WTC11 (cell line): ENCODE measurements at regions not wholly inside any gene's neighbourhood (a gene's known extent, or its start where the extent isn't known, plus 50 kb on each side); places are given as distances from the start of the nearest gene placed in this dataset.

Experiments used
- ATAC-seq: fragments of 200-7000 bp; cut with Tn5 transposase; 2 replicates; pipeline ENCODE4 v1.10.0; 2021; ENCODE audit warnings: mild to moderate bottlenecking, moderate library complexity
- CTCF ChIA-PET: fragments of 300-600 bp; sonication (Branson Sonifier 250); formaldehyde crosslinking; loops from one replicate; lab custom pipeline; 2021; ENCODE audit warnings: antibody characterized with exemption; lab: Charles Lee
- POLR2A ChIA-PET: fragments of 350-600 bp; sonication (Branson Sonifier 250); formaldehyde crosslinking; loops from one replicate; lab custom pipeline; 2021; ENCODE audit warnings: antibody characterized with exemption; lab: Charles Lee
- DNase-seq: peaks from one replicate; pipeline ENCODE4 v3.0.0; 2021; ENCODE audit warnings: low spot score
- H3K27ac Mint-ChIP-seq: 2 replicates; pipeline ENCODE4 v1.8.0; 2021; ENCODE audit warnings: mixed read lengths
- H3K27me3 Mint-ChIP-seq: 2 replicates; pipeline ENCODE4 v1.8.0; 2021; ENCODE audit warnings: low read depth, mild to moderate bottlenecking, moderate library complexity, mixed read lengths
- H3K36me3 Mint-ChIP-seq: 2 replicates; pipeline ENCODE4 v1.8.0; 2021; ENCODE audit warnings: mixed read lengths
- H3K4me1 Mint-ChIP-seq: 2 replicates; pipeline ENCODE4 v1.8.0; 2022; ENCODE audit warnings: mixed read lengths
- H3K4me3 Mint-ChIP-seq: 2 replicates; pipeline ENCODE4 v1.8.0; 2021; ENCODE audit warnings: mild to moderate bottlenecking, moderate library complexity, mixed read lengths
- H3K9me3 Mint-ChIP-seq: 2 replicates; pipeline ENCODE4 v1.8.0; 2021; ENCODE audit warnings: mixed read lengths
- EMX1 ChIP-seq: fragments of 250-450 bp; sonication (Bioruptor Pico); IDR thresholded peaks from 2 replicates; pipeline ENCODE4 v1.8.0; 2021; ENCODE audit warnings: mild to moderate bottlenecking
- ESRRA ChIP-seq: sonication (generic); formaldehyde crosslinking; IDR thresholded peaks from 2 replicates; pipeline ENCODE4 v1.8.1; 2022; ENCODE audit warnings: mild to moderate bottlenecking, missing genetic modification reagents, borderline replicate concordance
- FOXJ3 ChIP-seq: sonication (generic); formaldehyde crosslinking; IDR thresholded peaks from 2 replicates; pipeline ENCODE4 v1.9.0; 2021; ENCODE audit warnings: missing genetic modification reagents, mild to moderate bottlenecking, borderline replicate concordance
- FOXK1 ChIP-seq: sonication (generic); formaldehyde crosslinking; IDR thresholded peaks from 2 replicates; pipeline ENCODE4 v1.8.0; 2022; ENCODE audit warnings: mild to moderate bottlenecking, moderate library complexity, missing genetic modification reagents
- JAZF1 ChIP-seq: fragments of 250-450 bp; sonication (Bioruptor Pico); IDR thresholded peaks from 2 replicates; pipeline ENCODE4 v1.9.0; 2021; ENCODE audit warnings: moderate library complexity, mild to moderate bottlenecking, inconsistent platforms
- MXD4 ChIP-seq: fragments of 250-450 bp; sonication (Bioruptor Pico); IDR thresholded peaks from 2 replicates; pipeline ENCODE4 v1.8.0; 2021; ENCODE audit warnings: mild to moderate bottlenecking, moderate library complexity, borderline replicate concordance
- OVOL2 ChIP-seq: fragments of 250-450 bp; sonication (Bioruptor Pico); IDR thresholded peaks from 2 replicates; pipeline ENCODE4 v1.9.0; 2021; ENCODE audit warnings: mild to moderate bottlenecking, borderline replicate concordance
- PRRX2 ChIP-seq: fragments of 250-450 bp; sonication (Bioruptor Pico); IDR thresholded peaks from 2 replicates; pipeline ENCODE4 v1.8.0; 2021; ENCODE audit warnings: mild to moderate bottlenecking
- TP53 ChIP-seq: sonication (generic); formaldehyde crosslinking; IDR thresholded peaks from 2 replicates; pipeline ENCODE4 v1.8.1; 2023; ENCODE audit warnings: mild to moderate bottlenecking, missing genetic modification reagents
- ZNF232 ChIP-seq: sonication (generic); formaldehyde crosslinking; IDR thresholded peaks from 2 replicates; pipeline ENCODE4 v1.8.0; 2022; ENCODE audit warnings: mild to moderate bottlenecking, missing genetic modification reagents
- TF ChIP-seq, protein P1 (sequence below): sonication (generic); formaldehyde crosslinking; IDR thresholded peaks from 2 replicates; pipeline ENCODE4 v1.8.0; 2022; ENCODE audit warnings: missing genetic modification reagents
- TF ChIP-seq, protein P2 (sequence below): sonication (generic); formaldehyde crosslinking; IDR thresholded peaks from 2 replicates; pipeline ENCODE4 v1.8.0; 2022; ENCODE audit warnings: mild to moderate bottlenecking, missing genetic modification reagents
- TF ChIP-seq, protein P3 (sequence below): sonication (generic); formaldehyde crosslinking; IDR thresholded peaks from 2 replicates; pipeline ENCODE4 v1.8.1; 2023; ENCODE audit warnings: mild to moderate bottlenecking, missing genetic modification reagents
- TF ChIP-seq, protein P4 (sequence below): sonication (generic); formaldehyde crosslinking; IDR thresholded peaks from 2 replicates; pipeline ENCODE4 v1.8.0; 2023; ENCODE audit warnings: missing genetic modification reagents
- TF ChIP-seq, protein P5 (sequence below): sonication (generic); formaldehyde crosslinking; IDR thresholded peaks from 2 replicates; pipeline ENCODE4 v1.8.1; 2023; ENCODE audit warnings: mild to moderate bottlenecking, missing genetic modification reagents, borderline replicate concordance

DNA sequence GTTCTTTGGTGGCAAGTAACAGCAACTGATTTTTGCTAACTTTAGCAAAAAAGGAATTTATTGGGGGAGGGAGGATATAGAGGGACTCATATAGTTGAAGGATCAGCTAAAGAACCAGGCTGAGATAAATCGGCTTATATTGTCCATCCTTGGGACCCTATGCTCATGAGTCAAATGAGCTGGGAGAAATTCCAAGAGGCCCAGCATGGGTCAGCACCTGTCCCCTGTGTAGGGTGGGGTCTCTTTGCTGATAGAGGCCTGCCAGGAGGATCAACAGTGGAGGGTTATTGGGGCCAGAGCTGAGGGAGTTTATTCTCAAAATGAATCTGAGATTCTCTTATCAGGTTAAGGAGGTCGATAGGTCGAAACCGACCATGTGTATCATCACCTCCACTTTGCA lies 97.2 kb downstream of the VAPA start:
- Mint-ChIP-seq H3K27ac (no peak overlapping the region), H3K4me3 (no peak overlapping the region)
- DNase-seq, result no peak
- no peak for TF ChIP-seq ESRRA (CRISPR knock-in tag)
- TF ChIP-seq, protein P1, sequence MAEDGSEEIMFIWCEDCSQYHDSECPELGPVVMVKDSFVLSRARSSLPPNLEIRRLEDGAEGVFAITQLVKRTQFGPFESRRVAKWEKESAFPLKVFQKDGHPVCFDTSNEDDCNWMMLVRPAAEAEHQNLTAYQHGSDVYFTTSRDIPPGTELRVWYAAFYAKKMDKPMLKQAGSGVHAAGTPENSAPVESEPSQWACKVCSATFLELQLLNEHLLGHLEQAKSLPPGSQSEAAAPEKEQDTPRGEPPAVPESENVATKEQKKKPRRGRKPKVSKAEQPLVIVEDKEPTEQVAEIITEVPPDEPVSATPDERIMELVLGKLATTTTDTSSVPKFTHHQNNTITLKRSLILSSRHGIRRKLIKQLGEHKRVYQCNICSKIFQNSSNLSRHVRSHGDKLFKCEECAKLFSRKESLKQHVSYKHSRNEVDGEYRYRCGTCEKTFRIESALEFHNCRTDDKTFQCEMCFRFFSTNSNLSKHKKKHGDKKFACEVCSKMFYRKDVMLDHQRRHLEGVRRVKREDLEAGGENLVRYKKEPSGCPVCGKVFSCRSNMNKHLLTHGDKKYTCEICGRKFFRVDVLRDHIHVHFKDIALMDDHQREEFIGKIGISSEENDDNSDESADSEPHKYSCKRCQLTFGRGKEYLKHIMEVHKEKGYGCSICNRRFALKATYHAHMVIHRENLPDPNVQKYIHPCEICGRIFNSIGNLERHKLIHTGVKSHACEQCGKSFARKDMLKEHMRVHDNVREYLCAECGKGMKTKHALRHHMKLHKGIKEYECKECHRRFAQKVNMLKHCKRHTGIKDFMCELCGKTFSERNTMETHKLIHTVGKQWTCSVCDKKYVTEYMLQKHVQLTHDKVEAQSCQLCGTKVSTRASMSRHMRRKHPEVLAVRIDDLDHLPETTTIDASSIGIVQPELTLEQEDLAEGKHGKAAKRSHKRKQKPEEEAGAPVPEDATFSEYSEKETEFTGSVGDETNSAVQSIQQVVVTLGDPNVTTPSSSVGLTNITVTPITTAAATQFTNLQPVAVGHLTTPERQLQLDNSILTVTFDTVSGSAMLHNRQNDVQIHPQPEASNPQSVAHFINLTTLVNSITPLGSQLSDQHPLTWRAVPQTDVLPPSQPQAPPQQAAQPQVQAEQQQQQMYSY, result no peak
- TF ChIP-seq, all 79 proteins: peak for 0
- no peaks in the 10 kb centered on the region for H3K9me3 Mint-ChIP-seq
- peaks cover 2% of the 10 kb centered on the region; the same call in 1 of the 2 replicates for H3K27me3 Mint-ChIP-seq
- CTCF ChIA-PET, result no interaction called here
- H3K4me1 Mint-ChIP-seq, result peaks cover 4% of the 10 kb centered on the region; the same call in 1 of the 2 replicates
- H3K36me3 Mint-ChIP-seq, result no peaks in the 10 kb centered on the region
- POLR2A ChIA-PET, result no interaction called here
- no peak for ATAC-seq

DNA sequence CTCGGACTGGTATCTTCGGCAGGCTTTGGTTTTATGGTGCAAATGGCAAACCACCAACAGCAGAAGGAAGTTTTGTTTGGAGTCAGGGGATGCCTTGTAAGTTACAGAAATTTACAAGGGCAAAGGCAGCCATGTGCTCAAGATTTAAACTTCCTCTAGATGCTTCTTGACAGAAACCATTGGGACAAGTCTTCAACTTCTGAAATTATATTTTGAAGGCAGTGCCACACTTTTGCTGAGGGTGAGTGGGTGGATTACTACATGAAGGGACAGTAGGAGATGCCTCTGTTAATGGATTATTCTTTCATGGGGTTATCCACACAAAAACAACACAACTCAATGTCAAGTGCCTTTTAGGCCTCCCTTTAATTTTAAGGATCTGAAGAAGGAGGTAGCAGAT lies 97.9 kb downstream of the VAPA start:
- ChIA-PET POLR2A (no interaction called here), CTCF (no interaction called here)
- Mint-ChIP-seq H3K4me1 (peaks cover 5% of the 10 kb centered on the region), H3K4me3 (no peak overlapping the region), H3K9me3 (no peaks in the 10 kb centered on the region), H3K27me3 (peaks cover 2% of the 10 kb centered on the region; the same call in 1 of the 2 replicates), H3K27ac (no peak overlapping the region), H3K36me3 (no peaks in the 10 kb centered on the region)
- ATAC-seq (no peak), DNase-seq (no peak)
- no peak for TF ChIP-seq MXD4 (CRISPR knock-in tag)
- TF ChIP-seq TP53 (CRISPR knock-in tag), result no peak
- TF ChIP-seq JAZF1 (CRISPR knock-in tag), result no peak
- no peak for TF ChIP-seq OVOL2
- TF ChIP-seq, protein P2, sequence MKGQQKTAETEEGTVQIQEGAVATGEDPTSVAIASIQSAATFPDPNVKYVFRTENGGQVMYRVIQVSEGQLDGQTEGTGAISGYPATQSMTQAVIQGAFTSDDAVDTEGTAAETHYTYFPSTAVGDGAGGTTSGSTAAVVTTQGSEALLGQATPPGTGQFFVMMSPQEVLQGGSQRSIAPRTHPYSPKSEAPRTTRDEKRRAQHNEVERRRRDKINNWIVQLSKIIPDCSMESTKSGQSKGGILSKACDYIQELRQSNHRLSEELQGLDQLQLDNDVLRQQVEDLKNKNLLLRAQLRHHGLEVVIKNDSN (CRISPR knock-in tag), result no peak
- TF ChIP-seq, protein P3, sequence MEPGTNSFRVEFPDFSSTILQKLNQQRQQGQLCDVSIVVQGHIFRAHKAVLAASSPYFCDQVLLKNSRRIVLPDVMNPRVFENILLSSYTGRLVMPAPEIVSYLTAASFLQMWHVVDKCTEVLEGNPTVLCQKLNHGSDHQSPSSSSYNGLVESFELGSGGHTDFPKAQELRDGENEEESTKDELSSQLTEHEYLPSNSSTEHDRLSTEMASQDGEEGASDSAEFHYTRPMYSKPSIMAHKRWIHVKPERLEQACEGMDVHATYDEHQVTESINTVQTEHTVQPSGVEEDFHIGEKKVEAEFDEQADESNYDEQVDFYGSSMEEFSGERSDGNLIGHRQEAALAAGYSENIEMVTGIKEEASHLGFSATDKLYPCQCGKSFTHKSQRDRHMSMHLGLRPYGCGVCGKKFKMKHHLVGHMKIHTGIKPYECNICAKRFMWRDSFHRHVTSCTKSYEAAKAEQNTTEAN, result no peak
- TF ChIP-seq, protein P4, sequence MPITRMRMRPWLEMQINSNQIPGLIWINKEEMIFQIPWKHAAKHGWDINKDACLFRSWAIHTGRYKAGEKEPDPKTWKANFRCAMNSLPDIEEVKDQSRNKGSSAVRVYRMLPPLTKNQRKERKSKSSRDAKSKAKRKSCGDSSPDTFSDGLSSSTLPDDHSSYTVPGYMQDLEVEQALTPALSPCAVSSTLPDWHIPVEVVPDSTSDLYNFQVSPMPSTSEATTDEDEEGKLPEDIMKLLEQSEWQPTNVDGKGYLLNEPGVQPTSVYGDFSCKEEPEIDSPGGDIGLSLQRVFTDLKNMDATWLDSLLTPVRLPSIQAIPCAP (CRISPR knock-in tag), result no peak
- TF ChIP-seq FOXK1, result no peak
- TF ChIP-seq EMX1, result no peak
- TF ChIP-seq ZNF232 (CRISPR knock-in tag), result no peak
- TF ChIP-seq, protein P5, sequence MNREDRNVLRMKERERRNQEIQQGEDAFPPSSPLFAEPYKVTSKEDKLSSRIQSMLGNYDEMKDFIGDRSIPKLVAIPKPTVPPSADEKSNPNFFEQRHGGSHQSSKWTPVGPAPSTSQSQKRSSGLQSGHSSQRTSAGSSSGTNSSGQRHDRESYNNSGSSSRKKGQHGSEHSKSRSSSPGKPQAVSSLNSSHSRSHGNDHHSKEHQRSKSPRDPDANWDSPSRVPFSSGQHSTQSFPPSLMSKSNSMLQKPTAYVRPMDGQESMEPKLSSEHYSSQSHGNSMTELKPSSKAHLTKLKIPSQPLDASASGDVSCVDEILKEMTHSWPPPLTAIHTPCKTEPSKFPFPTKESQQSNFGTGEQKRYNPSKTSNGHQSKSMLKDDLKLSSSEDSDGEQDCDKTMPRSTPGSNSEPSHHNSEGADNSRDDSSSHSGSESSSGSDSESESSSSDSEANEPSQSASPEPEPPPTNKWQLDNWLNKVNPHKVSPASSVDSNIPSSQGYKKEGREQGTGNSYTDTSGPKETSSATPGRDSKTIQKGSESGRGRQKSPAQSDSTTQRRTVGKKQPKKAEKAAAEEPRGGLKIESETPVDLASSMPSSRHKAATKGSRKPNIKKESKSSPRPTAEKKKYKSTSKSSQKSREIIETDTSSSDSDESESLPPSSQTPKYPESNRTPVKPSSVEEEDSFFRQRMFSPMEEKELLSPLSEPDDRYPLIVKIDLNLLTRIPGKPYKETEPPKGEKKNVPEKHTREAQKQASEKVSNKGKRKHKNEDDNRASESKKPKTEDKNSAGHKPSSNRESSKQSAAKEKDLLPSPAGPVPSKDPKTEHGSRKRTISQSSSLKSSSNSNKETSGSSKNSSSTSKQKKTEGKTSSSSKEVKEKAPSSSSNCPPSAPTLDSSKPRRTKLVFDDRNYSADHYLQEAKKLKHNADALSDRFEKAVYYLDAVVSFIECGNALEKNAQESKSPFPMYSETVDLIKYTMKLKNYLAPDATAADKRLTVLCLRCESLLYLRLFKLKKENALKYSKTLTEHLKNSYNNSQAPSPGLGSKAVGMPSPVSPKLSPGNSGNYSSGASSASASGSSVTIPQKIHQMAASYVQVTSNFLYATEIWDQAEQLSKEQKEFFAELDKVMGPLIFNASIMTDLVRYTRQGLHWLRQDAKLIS (CRISPR knock-in tag), result no peak
- TF ChIP-seq PRRX2, result no peak
- no peak for TF ChIP-seq FOXJ3 (CRISPR knock-in tag)
